AG04450 (cell line): ENCODE measurements at regions not wholly inside any gene's neighbourhood (a gene's known extent, or its start where the extent isn't known, plus 50 kb on each side); places are given as distances from the start of the nearest gene placed in this dataset.

Source experiments
- CTCF ChIA-PET: fragments of 300-600, 350-600 bp; formaldehyde crosslinking; extraction: SDS; loops from one replicate; lab custom pipeline; 2022; ENCODE audit warnings: antibody characterized with exemption, inconsistent platforms; lab: Charles Lee
- POLR2A ChIA-PET: fragments of 350-600 bp; formaldehyde crosslinking; extraction: SDS; loops from one replicate; lab custom pipeline; 2021; ENCODE audit warnings: antibody characterized with exemption, inconsistent platforms; lab: Yijun Ruan, JAX
- DNase-seq: peaks from one replicate; pipeline ENCODE4 v3.0.0-alpha.2; 2011; ENCODE audit warnings: low read depth, low spot score
- H3K27ac ChIP-seq: one replicate; pipeline ENCODE4 v1.5.1; 2012; ENCODE audit warnings: low read depth, low read length, control low read depth
- H3K27me3 ChIP-seq: one replicate; pipeline ENCODE4 v1.6.0; 2012; ENCODE audit warnings: low read length; ENCODE audit not compliant: control insufficient read depth, insufficient read depth
- H3K4me3 ChIP-seq: 2 replicates; pipeline ENCODE4 v1.5.1; 2011; ENCODE audit warnings: mild to moderate bottlenecking, low read depth, low read length, control low read depth
- H3K9me3 ChIP-seq: 2 replicates; pipeline ENCODE4 v1.5.1; 2012; ENCODE audit warnings: low read length; ENCODE audit not compliant: control insufficient read depth, insufficient read depth
- CTCF ChIP-seq: IDR thresholded peaks from 2 replicates; pipeline ENCODE4 v1.5.1; 2011; ENCODE audit warnings: low read depth, low read length, control low read depth, inconsistent platforms

GRCh38 chr1:193435781-193436180 lies 249.4 kb upstream of the B3GALT2 start:
- POLR2A ChIA-PET, result no interaction called here
- peaks cover 16% of the 10 kb centered on the region; the same call in 1 of the 2 replicates for H3K9me3 ChIP-seq
- no peak for DNase-seq
- no peaks in the 10 kb centered on the region for H3K27me3 ChIP-seq
- CTCF ChIA-PET, result no interaction called here
- TF ChIP-seq CTCF, result no peak
- no peak overlapping the region for H3K4me3 ChIP-seq
- no peak overlapping the region for H3K27ac ChIP-seq

DNA sequence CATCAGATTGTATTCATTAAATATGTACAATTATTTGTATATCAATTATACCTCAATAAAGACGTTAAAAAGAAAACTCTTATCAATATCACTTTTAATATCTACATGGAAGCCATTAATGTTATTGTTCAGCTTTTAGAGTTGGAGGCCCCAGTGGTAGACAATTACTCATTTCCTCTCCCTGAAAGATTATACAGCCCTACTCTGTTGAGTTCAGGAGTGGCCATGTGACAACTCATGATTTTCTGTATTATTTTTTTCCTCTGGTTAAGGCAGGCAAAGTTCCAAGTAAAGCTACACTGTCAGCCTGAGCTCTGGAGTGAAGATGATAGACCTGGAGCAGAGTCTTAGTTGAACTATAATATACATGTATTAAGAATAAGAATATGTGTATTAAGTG lies 247.9 kb upstream of the B3GALT2 start:
- H3K27me3 ChIP-seq, result no peaks in the 10 kb centered on the region
- peaks cover 16% of the 10 kb centered on the region; the same call in 1 of the 2 replicates for H3K9me3 ChIP-seq
- no peak overlapping the region for H3K27ac ChIP-seq
- no peak overlapping the region for H3K4me3 ChIP-seq
- POLR2A ChIA-PET, result no interaction called here
- no peak for DNase-seq
- CTCF ChIA-PET, result no interaction called here
- TF ChIP-seq CTCF, result no peak

DNA sequence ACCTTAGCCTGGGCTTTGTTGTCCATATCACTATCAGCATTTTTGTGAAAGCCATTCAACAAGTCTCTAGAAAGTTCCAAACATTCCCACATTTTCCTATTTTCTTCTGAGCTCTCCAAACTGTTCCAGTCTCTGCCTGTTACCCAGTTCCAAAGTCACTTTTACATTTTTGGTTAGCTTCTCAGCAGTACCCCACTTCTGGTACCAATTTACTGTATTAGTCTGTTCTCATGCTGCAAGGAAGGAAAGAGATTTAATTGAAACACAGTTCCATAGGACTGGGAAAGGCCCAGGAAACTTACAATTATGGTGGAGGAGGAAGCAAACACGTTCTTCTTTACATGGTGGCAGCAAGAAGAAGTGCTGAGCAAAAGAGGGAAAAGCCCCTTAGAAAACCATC lies 247.2 kb upstream of the B3GALT2 start:
- ChIA-PET CTCF (no interaction called here), POLR2A (no interaction called here)
- H3K4me3 ChIP-seq, result no peak overlapping the region
- H3K27ac ChIP-seq, result no peak overlapping the region
- no peak for TF ChIP-seq CTCF
- no peak for DNase-seq
- no peaks in the 10 kb centered on the region for H3K27me3 ChIP-seq
- H3K9me3 ChIP-seq, result peaks cover 16% of the 10 kb centered on the region; the same call in 1 of the 2 replicates

DNA sequence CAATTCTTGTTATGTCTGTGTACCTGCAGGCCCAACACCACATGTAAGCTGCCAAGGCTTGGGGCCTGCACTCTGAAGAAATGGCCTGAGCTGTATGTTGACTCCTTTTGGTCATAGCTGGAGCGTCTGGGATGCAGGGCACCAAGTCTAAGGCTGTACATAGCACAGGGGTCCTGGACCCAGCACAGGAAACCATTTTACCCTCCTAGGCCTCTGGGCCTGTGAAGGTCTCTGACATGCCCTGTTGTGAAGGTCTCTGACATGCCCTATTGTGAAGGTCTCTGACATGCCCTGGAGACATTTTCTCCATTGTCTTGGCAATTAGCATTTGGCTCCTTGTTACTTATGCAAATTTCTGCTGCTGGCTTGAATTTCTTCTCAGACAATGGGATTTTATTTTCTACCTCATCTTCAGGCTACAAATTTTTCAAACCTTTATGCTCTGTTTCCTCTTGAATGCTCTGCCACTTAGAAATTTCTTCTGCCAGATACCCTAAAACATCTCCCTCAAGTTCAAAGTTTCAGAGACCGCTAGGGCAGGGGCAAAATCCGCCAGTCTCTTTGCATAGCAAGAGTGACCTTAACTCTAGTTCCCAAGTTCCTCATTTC lies 246.7 kb upstream of the B3GALT2 start:
- POLR2A ChIA-PET, result no interaction called here
- Histone ChIP-seq H3K4me3 (no peak overlapping the region), H3K27ac (no peak overlapping the region), H3K9me3 (peaks cover 16% of the 10 kb centered on the region; the same call in 1 of the 2 replicates), H3K27me3 (no peaks in the 10 kb centered on the region)
- DNase-seq, result no peak
- no peak for TF ChIP-seq CTCF
- CTCF ChIA-PET, result no interaction called here

DNA sequence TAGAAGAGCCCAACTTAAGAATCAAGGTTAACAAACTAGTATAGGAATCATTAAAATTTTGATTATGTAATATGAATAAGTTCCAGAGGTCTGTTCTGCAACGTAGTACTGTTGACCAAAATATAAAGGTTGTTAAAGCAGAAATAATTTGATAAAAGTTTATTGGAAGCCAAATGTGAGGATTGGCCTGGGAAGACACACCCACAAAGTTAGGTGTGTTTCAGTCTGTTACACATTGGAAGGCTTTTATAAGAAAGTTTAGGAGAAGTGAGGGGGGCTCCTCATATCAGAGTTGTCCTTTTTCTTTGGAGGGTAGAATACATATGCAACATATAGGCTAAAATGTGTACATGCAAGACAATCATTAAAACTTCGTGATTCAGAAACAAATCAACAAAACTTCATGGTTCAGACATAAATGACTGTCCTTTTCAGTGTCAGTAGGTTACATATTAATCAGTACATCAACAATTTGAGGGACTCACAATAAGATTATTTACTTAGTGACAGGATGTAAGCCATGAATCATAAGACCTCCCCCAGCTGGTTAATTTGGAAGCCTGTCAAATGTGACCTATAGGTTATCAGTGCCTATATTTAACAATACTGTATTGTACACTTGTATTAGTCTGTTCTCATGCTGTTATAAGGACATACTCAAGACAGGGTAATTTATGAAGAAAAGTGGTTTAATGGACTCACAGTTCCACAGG lies 245.0 kb upstream of the B3GALT2 start:
- DNase-seq, result no peak
- Histone ChIP-seq H3K27ac (no peak overlapping the region), H3K27me3 (no peaks in the 10 kb centered on the region), H3K4me3 (no peak overlapping the region), H3K9me3 (peaks cover 16% of the 10 kb centered on the region; the same call in 1 of the 2 replicates)
- TF ChIP-seq CTCF, result no peak
- POLR2A ChIA-PET, result no interaction called here
- CTCF ChIA-PET, result no interaction called here
